Fibroblast of skin of left quadriceps (primary cell): ENCODE measurements at regions not wholly inside any gene's neighbourhood (a gene's known extent, or its start where the extent isn't known, plus 50 kb on each side); places are given as distances from the start of the nearest gene placed in this dataset.
A peak's percentile ranks its signal among the peaks of the same experiment; 100 is the strongest.

Experiments
- DNase-seq, 2 experiments: peaks; one replicate each; pipeline ENCODE4 v3.0.0-alpha.2; 2013; ENCODE audit warnings: low read depth in 2 of 2

DNA sequence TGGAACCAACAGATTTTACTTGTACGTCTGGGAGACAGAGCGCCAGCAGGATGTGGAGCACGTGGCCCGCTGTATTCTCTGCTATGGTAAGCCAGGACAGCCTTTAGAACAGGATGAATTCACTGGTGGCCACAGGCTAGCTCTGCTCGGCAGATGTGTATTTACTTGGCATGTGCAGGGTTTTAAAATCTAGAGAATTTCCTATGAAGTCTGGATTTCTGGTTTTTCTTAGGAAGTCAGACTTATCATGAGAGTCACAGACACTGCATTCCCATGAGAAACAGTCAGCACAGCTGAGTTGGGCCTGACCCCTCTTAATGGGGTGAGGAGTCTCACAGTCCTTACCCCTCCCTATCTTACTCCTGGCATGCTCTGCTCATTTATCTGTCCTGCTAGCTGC lies 84.6 kb upstream of the COL6A5 start:
- DNase-seq, result no peak

DNA sequence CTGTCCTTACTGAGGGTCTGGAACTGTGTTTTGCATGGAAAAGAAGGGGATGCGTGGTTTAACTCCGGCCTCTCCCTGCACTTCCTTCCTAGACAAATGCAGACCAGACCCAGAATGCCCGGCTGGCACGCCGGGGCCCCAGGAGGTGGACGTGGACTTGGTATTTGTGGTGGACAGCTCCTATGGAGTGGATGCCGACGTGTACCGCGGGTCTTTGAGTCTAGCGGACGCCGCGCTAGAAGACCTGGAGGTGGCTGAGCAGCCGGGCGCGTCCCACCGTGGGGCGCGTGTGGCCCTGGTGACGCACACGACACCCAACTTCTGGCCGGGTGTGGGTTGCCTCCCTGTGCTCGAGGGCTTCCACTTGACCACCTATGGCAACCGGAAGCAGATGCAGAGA lies 81.8 kb upstream of the COL6A5 start:
- no peak for DNase-seq

DNA sequence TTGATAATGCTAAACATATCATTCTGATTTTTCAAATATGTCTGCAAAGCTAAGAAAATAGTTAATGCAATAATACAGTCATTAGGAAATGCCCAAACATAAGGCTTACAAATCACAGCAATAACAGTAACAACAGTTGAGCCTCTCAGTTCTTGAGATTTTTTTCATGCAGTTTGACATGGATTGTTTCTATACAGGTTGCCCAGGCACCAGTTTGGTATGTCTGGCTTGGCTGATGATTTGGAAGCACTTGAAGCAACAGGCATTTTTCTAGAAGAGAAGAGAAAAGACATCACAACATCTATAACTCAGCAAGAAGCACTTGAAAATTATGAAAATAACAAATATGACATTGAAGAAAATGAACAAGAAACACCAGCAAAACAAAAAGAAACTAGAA lies 78.7 kb upstream of the COL6A5 start:
- no peak for DNase-seq

DNA sequence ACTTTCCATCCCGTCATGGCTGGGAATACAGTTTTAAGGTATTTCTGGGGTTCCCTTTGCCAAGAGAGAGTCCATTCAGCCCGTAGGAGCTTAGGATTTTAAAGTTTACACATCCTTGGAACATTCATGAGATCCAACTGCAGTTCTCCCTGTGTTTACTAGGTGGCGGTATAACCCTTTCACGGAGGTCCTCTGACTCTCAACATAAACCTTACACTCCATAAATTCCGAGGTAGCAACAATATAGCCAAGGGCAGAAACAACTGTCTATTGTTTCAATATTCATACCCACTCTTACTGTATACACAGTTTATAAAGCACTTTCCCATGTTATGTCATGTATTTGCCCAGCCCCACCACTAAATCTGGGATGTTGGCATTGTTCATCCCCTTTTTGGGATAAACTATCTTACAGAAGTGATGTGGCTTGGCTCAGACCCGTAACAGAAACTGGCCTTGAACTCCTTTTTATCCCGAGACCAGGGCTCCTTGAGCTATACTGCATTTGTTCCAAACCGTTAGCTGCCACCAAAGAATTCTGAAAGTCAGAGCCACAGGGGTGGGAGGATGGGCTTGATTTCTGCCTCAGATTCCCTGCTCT lies 69.2 kb upstream of the COL6A5 start:
- peak; percentile 24 to 29 for DNase-seq

DNA sequence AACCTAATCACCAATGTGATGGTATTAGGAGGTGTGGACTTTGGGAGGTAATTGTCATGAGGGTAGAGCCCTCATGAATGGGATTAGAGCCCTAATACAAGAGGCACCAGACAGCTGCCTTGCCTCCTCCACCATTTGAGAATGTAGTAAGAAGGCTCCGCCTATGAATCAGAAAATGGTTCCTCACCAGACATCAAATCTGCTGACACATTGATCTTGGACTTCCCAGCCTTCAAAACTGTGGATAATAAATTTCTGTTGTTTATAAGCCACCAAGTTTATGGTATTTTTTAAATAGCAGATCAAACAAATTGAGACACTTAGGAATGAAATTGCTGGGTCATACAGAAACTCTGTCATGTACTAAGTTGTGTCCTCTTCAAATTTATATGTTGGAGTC lies 56.8 kb upstream of the COL6A5 start:
- no peak for DNase-seq

DNA sequence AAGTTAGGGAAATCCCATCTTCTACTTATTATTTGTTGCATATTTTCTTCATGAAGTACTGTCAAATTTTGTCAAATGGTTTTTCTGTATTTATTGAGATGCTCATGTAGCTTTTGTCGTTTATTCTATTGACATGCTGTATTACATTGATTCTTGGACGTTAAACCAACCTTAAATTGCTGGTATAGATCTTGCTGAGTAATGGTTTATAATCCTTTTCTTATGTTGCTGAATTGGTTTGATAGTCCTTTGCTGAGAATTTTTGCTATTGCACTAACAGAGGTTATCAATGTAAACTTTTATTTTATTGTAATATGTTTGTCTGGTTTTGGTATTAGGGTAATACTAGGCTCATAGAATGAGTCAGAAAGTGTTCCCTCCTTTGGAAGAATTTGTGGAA lies 54.3 kb upstream of the COL6A5 start:
- DNase-seq, result no peak

DNA sequence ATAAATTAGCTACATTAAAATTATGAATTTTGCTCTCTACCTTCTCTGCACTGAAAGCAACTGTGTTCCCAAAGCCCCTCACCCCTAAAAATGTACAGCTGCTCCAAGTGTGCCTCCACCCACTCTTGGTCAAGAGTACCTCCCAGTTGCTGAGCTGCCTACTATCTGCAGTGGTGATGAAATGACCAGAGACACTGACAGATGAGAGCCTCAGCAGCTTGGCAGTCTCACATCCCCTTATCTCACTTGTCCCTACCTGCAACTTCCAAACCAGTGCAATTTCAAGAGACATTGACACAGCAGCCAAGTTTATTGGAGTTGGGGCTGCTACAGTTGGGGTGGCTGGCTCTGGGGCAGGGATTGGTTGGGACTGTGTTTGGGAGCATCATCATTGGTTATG lies 52.2 kb upstream of the COL6A5 start:
- no peak for DNase-seq
